ENCODE measurements at regions not wholly inside any gene's neighbourhood (a gene's known extent, or its start where the extent isn't known, plus 50 kb on each side); places are given as distances from the start of the nearest gene placed in this dataset.

GRCh38 chr5:167790045-167790444, 501.4 kb upstream of the WWC1 start:
- no peak for TF ChIP-seq CTCF (IDR thresholded peaks at IDR 0.05; ENCODE audit: low read length)
- TF ChIP-seq EZH2 (IDR thresholded peaks at IDR 0.05; ENCODE audit: borderline replicate concordance, low read length) = no peak
